ENCODE measurements at regions not wholly inside any gene's neighbourhood (a gene's known extent, or its start where the extent isn't known, plus 50 kb on each side); places are given as distances from the start of the nearest gene placed in this dataset.

DNA sequence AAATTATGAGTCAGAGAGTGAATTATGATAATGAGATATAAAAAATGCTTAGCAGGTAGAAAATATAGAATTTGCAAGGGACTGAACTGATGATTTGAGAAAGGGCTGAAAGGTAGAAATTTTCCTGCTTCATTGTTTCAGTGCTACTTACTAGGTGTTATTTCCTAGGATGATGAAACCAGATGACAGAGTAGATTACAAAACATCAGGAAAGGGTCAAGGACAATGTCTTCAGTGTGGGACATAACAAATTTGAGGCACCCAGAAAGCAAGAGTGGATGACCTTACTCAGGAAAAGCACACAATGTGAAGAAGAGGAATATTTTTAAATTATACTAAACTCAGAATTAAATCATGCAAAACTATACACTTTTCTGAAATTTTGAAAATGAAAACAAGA lies 102.1 kb downstream of the SHCBP1 start:
- TF ChIP-seq YY1 (IDR thresholded peaks at IDR 0.05; ENCODE audit: low read depth) (no peak), TCF12 (IDR thresholded peaks at IDR 0.05; ENCODE audit: low read depth) (no peak), EP300 (IDR thresholded peaks at IDR 0.05; ENCODE audit: borderline replicate concordance) (no peak), RAD21 (IDR thresholded peaks at IDR 0.05; ENCODE audit: low read depth) (no peak), CEBPB (IDR thresholded peaks at IDR 0.05) (no peak), EGR1 (IDR thresholded peaks at IDR 0.05) (no peak), TAF1 (IDR thresholded peaks at IDR 0.05; ENCODE audit: low read depth) (no peak)
- TF ChIP-seq, protein P1, sequence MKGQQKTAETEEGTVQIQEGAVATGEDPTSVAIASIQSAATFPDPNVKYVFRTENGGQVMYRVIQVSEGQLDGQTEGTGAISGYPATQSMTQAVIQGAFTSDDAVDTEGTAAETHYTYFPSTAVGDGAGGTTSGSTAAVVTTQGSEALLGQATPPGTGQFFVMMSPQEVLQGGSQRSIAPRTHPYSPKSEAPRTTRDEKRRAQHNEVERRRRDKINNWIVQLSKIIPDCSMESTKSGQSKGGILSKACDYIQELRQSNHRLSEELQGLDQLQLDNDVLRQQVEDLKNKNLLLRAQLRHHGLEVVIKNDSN (IDR thresholded peaks at IDR 0.05) = no peak

DNA sequence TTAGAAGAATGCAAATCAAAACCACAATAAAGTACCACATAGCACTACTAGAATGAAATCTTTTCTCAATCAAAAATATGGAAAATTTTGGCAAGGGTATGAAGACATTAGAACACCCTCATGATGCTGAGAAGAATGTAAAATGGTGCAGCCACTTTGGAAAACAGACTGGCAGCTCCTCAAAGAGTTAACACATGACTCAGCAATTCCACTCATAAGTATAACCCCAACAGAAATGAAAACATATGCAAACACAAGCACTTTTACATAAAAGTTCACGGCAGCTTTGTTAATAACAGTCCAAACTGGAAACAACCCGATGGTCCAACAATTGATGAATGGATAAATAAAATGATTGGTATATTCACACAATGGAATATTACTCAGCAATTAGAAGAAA lies 124.5 kb downstream of the SHCBP1 start:
- TF ChIP-seq RAD21 (IDR thresholded peaks at IDR 0.05; ENCODE audit: low read depth) (no peak), EGR1 (IDR thresholded peaks at IDR 0.05) (no peak), EP300 (IDR thresholded peaks at IDR 0.05; ENCODE audit: borderline replicate concordance) (no peak), TCF12 (IDR thresholded peaks at IDR 0.05; ENCODE audit: low read depth) (no peak), CREB1 (IDR thresholded peaks at IDR 0.05; ENCODE audit: low read depth) (no peak), ZBTB7A (IDR thresholded peaks at IDR 0.05; ENCODE audit: low read depth) (no peak), FOXM1 (IDR thresholded peaks at IDR 0.05; ENCODE audit: borderline replicate concordance, low read depth) (no peak), YY1 (IDR thresholded peaks at IDR 0.05; ENCODE audit: low read depth) (no peak), CEBPB (IDR thresholded peaks at IDR 0.05) (no peak), NFIC (IDR thresholded peaks at IDR 0.05) (no peak), TEAD4 (IDR thresholded peaks at IDR 0.05) (no peak)
- TF ChIP-seq, protein P2, sequence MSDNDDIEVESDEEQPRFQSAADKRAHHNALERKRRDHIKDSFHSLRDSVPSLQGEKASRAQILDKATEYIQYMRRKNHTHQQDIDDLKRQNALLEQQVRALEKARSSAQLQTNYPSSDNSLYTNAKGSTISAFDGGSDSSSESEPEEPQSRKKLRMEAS (IDR thresholded peaks at IDR 0.05) = no peak
- TF ChIP-seq, protein P3, sequence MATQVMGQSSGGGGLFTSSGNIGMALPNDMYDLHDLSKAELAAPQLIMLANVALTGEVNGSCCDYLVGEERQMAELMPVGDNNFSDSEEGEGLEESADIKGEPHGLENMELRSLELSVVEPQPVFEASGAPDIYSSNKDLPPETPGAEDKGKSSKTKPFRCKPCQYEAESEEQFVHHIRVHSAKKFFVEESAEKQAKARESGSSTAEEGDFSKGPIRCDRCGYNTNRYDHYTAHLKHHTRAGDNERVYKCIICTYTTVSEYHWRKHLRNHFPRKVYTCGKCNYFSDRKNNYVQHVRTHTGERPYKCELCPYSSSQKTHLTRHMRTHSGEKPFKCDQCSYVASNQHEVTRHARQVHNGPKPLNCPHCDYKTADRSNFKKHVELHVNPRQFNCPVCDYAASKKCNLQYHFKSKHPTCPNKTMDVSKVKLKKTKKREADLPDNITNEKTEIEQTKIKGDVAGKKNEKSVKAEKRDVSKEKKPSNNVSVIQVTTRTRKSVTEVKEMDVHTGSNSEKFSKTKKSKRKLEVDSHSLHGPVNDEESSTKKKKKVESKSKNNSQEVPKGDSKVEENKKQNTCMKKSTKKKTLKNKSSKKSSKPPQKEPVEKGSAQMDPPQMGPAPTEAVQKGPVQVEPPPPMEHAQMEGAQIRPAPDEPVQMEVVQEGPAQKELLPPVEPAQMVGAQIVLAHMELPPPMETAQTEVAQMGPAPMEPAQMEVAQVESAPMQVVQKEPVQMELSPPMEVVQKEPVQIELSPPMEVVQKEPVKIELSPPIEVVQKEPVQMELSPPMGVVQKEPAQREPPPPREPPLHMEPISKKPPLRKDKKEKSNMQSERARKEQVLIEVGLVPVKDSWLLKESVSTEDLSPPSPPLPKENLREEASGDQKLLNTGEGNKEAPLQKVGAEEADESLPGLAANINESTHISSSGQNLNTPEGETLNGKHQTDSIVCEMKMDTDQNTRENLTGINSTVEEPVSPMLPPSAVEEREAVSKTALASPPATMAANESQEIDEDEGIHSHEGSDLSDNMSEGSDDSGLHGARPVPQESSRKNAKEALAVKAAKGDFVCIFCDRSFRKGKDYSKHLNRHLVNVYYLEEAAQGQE (IDR thresholded peaks at IDR 0.05; ENCODE audit: low read depth) = no peak
- TF ChIP-seq, protein P1 (IDR thresholded peaks at IDR 0.05) = no peak

DNA sequence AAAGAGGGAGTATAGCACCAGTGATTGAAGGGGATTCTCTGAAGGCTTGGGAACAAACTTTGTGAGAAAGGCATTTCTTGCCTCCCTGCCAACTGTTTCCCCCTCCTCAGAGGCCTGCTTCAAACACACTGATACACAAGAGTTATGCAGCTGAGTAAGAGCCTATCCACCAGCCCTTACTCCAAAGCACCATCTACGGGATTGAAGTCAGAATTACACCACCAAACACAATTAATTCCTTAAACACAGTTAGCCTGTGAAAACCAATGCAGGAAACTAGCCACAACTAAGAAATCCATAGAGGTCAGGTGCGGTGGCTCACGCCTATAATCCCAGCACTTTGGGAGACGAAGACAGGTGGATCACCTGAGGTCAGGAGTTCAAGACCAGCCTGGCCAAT lies 138.3 kb downstream of the SHCBP1 start:
- peak; percentile 43; the same call in 1 of the 2 replicates for TF ChIP-seq RAD21 (IDR thresholded peaks at IDR 0.05; ENCODE audit: low read depth)
- TF ChIP-seq CREB1 (IDR thresholded peaks at IDR 0.05; ENCODE audit: low read depth) = no peak
- TF ChIP-seq, protein P2 (IDR thresholded peaks at IDR 0.05) = no peak

DNA sequence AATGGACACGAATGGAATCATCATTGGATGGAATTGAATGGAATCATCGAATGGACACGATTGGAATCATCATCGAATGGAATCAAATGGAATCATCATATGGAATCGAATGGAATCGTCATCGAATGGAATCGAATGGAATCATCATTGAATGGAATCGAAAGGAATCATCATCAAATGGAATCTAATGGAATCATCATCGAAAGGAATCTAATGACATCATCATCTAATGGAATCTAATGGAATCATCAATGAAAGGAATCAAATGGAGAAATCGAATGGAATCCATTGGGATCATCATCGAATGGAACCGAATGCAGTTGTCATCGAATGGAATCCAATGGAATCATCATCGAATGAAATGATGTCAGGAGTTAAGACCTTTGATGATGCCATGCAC lies 154.9 kb downstream of the SHCBP1 start:
- no peak for TF ChIP-seq ZBTB7A (IDR thresholded peaks at IDR 0.05; ENCODE audit: low read depth)
- TF ChIP-seq TCF12 (IDR thresholded peaks at IDR 0.05; ENCODE audit: low read depth) = no peak
- TF ChIP-seq TEAD4 (IDR thresholded peaks at IDR 0.05) = no peak
- no peak for TF ChIP-seq EP300 (IDR thresholded peaks at IDR 0.05; ENCODE audit: borderline replicate concordance)
- TF ChIP-seq, protein P2 (IDR thresholded peaks at IDR 0.05) = no peak
- TF ChIP-seq YY1 (IDR thresholded peaks at IDR 0.05; ENCODE audit: low read depth) = no peak
- no peak for TF ChIP-seq FOXM1 (IDR thresholded peaks at IDR 0.05; ENCODE audit: borderline replicate concordance, low read depth)
- no peak for TF ChIP-seq CEBPB (IDR thresholded peaks at IDR 0.05)

DNA sequence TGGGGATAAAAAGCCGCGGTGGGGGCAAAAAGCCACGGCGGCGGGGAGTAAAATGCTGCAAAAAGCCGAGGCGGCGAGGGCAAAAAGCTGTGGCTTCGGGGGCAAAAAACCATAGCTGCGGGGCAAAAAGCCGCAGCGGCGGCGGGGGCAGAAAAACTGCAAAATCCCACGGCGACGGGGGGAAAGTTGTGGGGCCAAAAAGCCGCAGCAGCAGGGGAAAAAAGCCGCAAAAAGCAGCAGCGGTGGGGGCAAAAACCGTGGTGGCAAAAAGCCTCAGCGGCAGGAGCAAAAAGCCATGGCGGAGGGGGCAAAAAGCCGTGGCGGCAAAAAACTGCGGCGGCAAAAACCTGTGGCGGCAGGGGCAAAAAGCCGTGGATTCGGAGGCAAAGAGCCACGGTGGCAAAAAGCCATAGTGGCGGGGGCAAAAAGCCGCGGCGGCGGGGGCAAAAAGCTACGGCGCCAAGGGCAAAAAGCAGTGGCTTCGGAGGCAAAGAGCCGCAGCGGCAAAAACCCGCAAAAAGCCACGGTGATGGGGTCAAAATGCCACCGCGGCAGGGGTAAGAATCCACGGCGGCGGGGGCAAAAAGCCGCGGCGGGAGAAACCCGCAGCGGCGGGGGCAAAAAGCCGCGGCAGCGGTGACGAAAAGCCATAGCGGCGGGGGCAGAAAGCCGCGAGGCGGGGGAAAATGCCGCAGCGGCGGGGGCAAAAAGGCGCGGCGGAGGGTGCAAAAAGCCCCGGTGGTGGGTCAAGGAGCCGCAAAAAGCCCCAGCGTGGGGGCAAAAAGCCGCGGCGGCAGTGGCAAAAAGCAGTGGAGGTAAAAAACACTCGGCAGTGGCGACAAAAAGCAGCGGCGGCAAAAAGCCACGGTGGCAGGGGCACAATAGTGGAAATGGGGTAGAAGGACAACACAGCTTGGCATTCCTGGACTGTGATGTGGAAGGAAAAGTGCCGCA lies 192.8 kb downstream of the SHCBP1 start:
- no peak for TF ChIP-seq EGR1 (IDR thresholded peaks at IDR 0.05)
- TF ChIP-seq, protein P1 (IDR thresholded peaks at IDR 0.05) = no peak
- no peak for TF ChIP-seq YY1 (IDR thresholded peaks at IDR 0.05; ENCODE audit: low read depth)
- TF ChIP-seq FOXM1 (IDR thresholded peaks at IDR 0.05; ENCODE audit: borderline replicate concordance, low read depth) = no peak
- TF ChIP-seq CEBPB (IDR thresholded peaks at IDR 0.05) = no peak
- no peak for TF ChIP-seq TAF1 (IDR thresholded peaks at IDR 0.05; ENCODE audit: low read depth)
- TF ChIP-seq RAD21 (IDR thresholded peaks at IDR 0.05; ENCODE audit: low read depth) = no peak
- no peak for TF ChIP-seq NFIC (IDR thresholded peaks at IDR 0.05)
- TF ChIP-seq, protein P3 (IDR thresholded peaks at IDR 0.05; ENCODE audit: low read depth) = no peak
- TF ChIP-seq EP300 (IDR thresholded peaks at IDR 0.05; ENCODE audit: borderline replicate concordance) = no peak
- no peak for TF ChIP-seq TEAD4 (IDR thresholded peaks at IDR 0.05)
- TF ChIP-seq ZBTB7A (IDR thresholded peaks at IDR 0.05; ENCODE audit: low read depth) = no peak
- TF ChIP-seq, protein P2 (IDR thresholded peaks at IDR 0.05) = no peak
- TF ChIP-seq TCF12 (IDR thresholded peaks at IDR 0.05; ENCODE audit: low read depth) = no peak
- no peak for TF ChIP-seq CREB1 (IDR thresholded peaks at IDR 0.05; ENCODE audit: low read depth)
